ENCODE measurements at regions not wholly inside any gene's neighbourhood (a gene's known extent, or its start where the extent isn't known, plus 50 kb on each side); places are given as distances from the start of the nearest gene placed in this dataset.

- H3K27ac ChIP-seq (replicated peaks; ENCODE audit: low read length), result no peak overlapping the region
Measured at GRCh38 chr4:138078751-138079520, 163.2 kb downstream of the SLC7A11 start.

GRCh38 chr4:138078253-138078652 is 163.9 kb downstream of the SLC7A11 start:
- no peak overlapping the region for H2BK120ac ChIP-seq (ENCODE audit: low read depth, low read length)
- H3K18ac ChIP-seq (ENCODE audit: low read length), result no peak overlapping the region
- H3K4me1 ChIP-seq (ENCODE audit: control insufficient read depth in 2 of 2, insufficient read depth in 1 of 2, low read depth in 1 of 2, low read length in 2 of 2), result peaks cover 0 to 2% of the 10 kb centered on the region in 2 donors
- H4K91ac ChIP-seq (ENCODE audit: low read depth, low read length, poor library complexity), result no peak overlapping the region
- no peak overlapping the region for H2BK15ac ChIP-seq (ENCODE audit: low read length)
- no peak for DNase-seq (ENCODE audit: low spot score)
- no CpG with 5 or more reads among the region's 2 CpGs for WGBS, 2 donors (ENCODE audit: extremely low coverage in 2 of 2, insufficient read length in 2 of 2, insufficient replicate concordance in 1 of 2)
- H3K4me2 ChIP-seq (ENCODE audit: insufficient read depth, low read length, poor library complexity, severe bottlenecking), result no peak overlapping the region
- H3K4me3 ChIP-seq (ENCODE audit: low read length in 2 of 2), result no peak overlapping the region
- no peaks in the 10 kb centered on the region for H3K27me3 ChIP-seq (ENCODE audit: control insufficient read depth in 3 of 3, insufficient read depth in 3 of 3, low read depth in 1 of 3, low read length in 3 of 3)
- H2AFZ ChIP-seq (ENCODE audit: low read length), result peak overlapping the region; percentile 58
- no peak overlapping the region for H3K4ac ChIP-seq (ENCODE audit: low read length)
- no peak overlapping the region for H3K27ac ChIP-seq (replicated peaks; ENCODE audit: low read length)
- no peak overlapping the region for H2BK12ac ChIP-seq (ENCODE audit: low read length)
- no peaks in the 10 kb centered on the region for H3K36me3 ChIP-seq (replicated peaks in 1 of 2; ENCODE audit: control insufficient read depth in 2 of 2, insufficient read depth in 2 of 2, low read length in 2 of 2)
- H3K23ac ChIP-seq (ENCODE audit: low read depth, low read length, poor library complexity), result no peak overlapping the region
- H3K14ac ChIP-seq (ENCODE audit: low read length), result no peak overlapping the region
- no peak overlapping the region for H2BK5ac ChIP-seq (ENCODE audit: low read length)
- H3K79me1 ChIP-seq (ENCODE audit: low read depth, low read length), result no peaks in the 10 kb centered on the region
- no peak overlapping the region for H4K8ac ChIP-seq (ENCODE audit: low read depth, low read length)
- H2AK5ac ChIP-seq (ENCODE audit: low read depth, low read length), result no peak overlapping the region
- no peaks in the 10 kb centered on the region for H3K9me3 ChIP-seq (replicated peaks in 1 of 2; ENCODE audit: control insufficient read depth in 2 of 2, insufficient read depth in 1 of 2, low read depth in 1 of 2, low read length in 2 of 2)
- H3K9ac ChIP-seq (ENCODE audit: low read depth, low read length, poor library complexity), result no peak overlapping the region

More at GRCh38 chr4:138078751-138079520, 163.2 kb downstream of the SLC7A11 start:
- no peak overlapping the region for H3K4me2 ChIP-seq (ENCODE audit: insufficient read depth, low read length, poor library complexity, severe bottlenecking)
- no peak overlapping the region for H2BK5ac ChIP-seq (ENCODE audit: low read length)
- H2AFZ ChIP-seq (ENCODE audit: low read length), result no peak overlapping the region
- no peak overlapping the region for H3K18ac ChIP-seq (ENCODE audit: low read length)
- H4K91ac ChIP-seq (ENCODE audit: low read depth, low read length, poor library complexity), result no peak overlapping the region
- no peak overlapping the region for H2BK120ac ChIP-seq (ENCODE audit: low read depth, low read length)
- H2BK12ac ChIP-seq (ENCODE audit: low read length), result no peak overlapping the region
- H3K9ac ChIP-seq (ENCODE audit: low read depth, low read length, poor library complexity), result no peak overlapping the region
- H2BK15ac ChIP-seq (ENCODE audit: low read length), result no peak overlapping the region
- no peaks in the 10 kb centered on the region for H3K9me3 ChIP-seq (replicated peaks in 1 of 2; ENCODE audit: control insufficient read depth in 2 of 2, insufficient read depth in 1 of 2, low read depth in 1 of 2, low read length in 2 of 2)
- H3K4ac ChIP-seq (ENCODE audit: low read length), result no peak overlapping the region
- no CpG with 5 or more reads among the region's 4 CpGs for WGBS, 2 donors (ENCODE audit: extremely low coverage in 2 of 2, insufficient read length in 2 of 2, insufficient replicate concordance in 1 of 2)
- no peaks in the 10 kb centered on the region for H3K36me3 ChIP-seq (replicated peaks in 1 of 2; ENCODE audit: control insufficient read depth in 2 of 2, insufficient read depth in 2 of 2, low read length in 2 of 2)
- H3K4me1 ChIP-seq (ENCODE audit: control insufficient read depth in 2 of 2, insufficient read depth in 1 of 2, low read depth in 1 of 2, low read length in 2 of 2), result peaks cover 0 to 2% of the 10 kb centered on the region in 2 donors
- H3K79me1 ChIP-seq (ENCODE audit: low read depth, low read length), result no peaks in the 10 kb centered on the region
- no peak overlapping the region for H2AK5ac ChIP-seq (ENCODE audit: low read depth, low read length)
- no peak overlapping the region for H3K23ac ChIP-seq (ENCODE audit: low read depth, low read length, poor library complexity)
- H4K8ac ChIP-seq (ENCODE audit: low read depth, low read length), result no peak overlapping the region
- no peak overlapping the region for H3K4me3 ChIP-seq (ENCODE audit: low read length in 2 of 2)
- no peak for DNase-seq (ENCODE audit: low spot score)
- H3K27me3 ChIP-seq (ENCODE audit: control insufficient read depth in 3 of 3, insufficient read depth in 3 of 3, low read depth in 1 of 3, low read length in 3 of 3), result no peaks in the 10 kb centered on the region
- H3K14ac ChIP-seq (ENCODE audit: low read length), result no peak overlapping the region

- H3K36me3 ChIP-seq (replicated peaks in 1 of 2; ENCODE audit: control insufficient read depth in 2 of 2, insufficient read depth in 2 of 2, low read length in 2 of 2), result no peaks in the 10 kb centered on the region
- no peaks in the 10 kb centered on the region for H3K9me3 ChIP-seq (replicated peaks in 1 of 2; ENCODE audit: control insufficient read depth in 2 of 2, insufficient read depth in 1 of 2, low read depth in 1 of 2, low read length in 2 of 2)
- no peak overlapping the region for H2BK15ac ChIP-seq (ENCODE audit: low read length)
Measured at GRCh38 chr4:138076561-138076960, 165.6 kb downstream of the SLC7A11 start.

GRCh38 chr4:138070816-138071215 is 171.3 kb downstream of the SLC7A11 start:
- Histone ChIP-seq H2AFZ (ENCODE audit: low read length) (no peak overlapping the region), H3K4me2 (ENCODE audit: insufficient read depth, low read length, poor library complexity, severe bottlenecking) (no peak overlapping the region)

More at GRCh38 chr4:138076561-138076960, 165.6 kb downstream of the SLC7A11 start:
- no peak overlapping the region for H2BK120ac ChIP-seq (ENCODE audit: low read depth, low read length)
- H3K79me1 ChIP-seq (ENCODE audit: low read depth, low read length), result no peaks in the 10 kb centered on the region
- no peak overlapping the region for H3K4me2 ChIP-seq (ENCODE audit: insufficient read depth, low read length, poor library complexity, severe bottlenecking)
- H4K8ac ChIP-seq (ENCODE audit: low read depth, low read length), result no peak overlapping the region
- no peak overlapping the region for H2AK5ac ChIP-seq (ENCODE audit: low read depth, low read length)
- H3K4me1 ChIP-seq (ENCODE audit: control insufficient read depth in 2 of 2, insufficient read depth in 1 of 2, low read depth in 1 of 2, low read length in 2 of 2), result no peaks in the 10 kb centered on the region
- no peaks in the 10 kb centered on the region for H3K27me3 ChIP-seq (ENCODE audit: control insufficient read depth in 3 of 3, insufficient read depth in 3 of 3, low read depth in 1 of 3, low read length in 3 of 3)
- H3K27ac ChIP-seq (replicated peaks; ENCODE audit: low read length), result no peak overlapping the region
- H3K9ac ChIP-seq (ENCODE audit: low read depth, low read length, poor library complexity), result no peak overlapping the region
- no CpG with 5 or more reads among the region's 1 CpG for WGBS, 2 donors (ENCODE audit: extremely low coverage in 2 of 2, insufficient read length in 2 of 2, insufficient replicate concordance in 1 of 2)
- no peak overlapping the region for H2AFZ ChIP-seq (ENCODE audit: low read length)
- H3K4ac ChIP-seq (ENCODE audit: low read length), result no peak overlapping the region
- no peak overlapping the region for H3K14ac ChIP-seq (ENCODE audit: low read length)
- H3K4me3 ChIP-seq (ENCODE audit: low read length in 2 of 2), result no peak overlapping the region
- no peak overlapping the region for H3K23ac ChIP-seq (ENCODE audit: low read depth, low read length, poor library complexity)
- H4K91ac ChIP-seq (ENCODE audit: low read depth, low read length, poor library complexity), result no peak overlapping the region
- DNase-seq (ENCODE audit: low spot score), result no peak
- H3K18ac ChIP-seq (ENCODE audit: low read length), result no peak overlapping the region
- H2BK12ac ChIP-seq (ENCODE audit: low read length), result no peak overlapping the region
- H2BK5ac ChIP-seq (ENCODE audit: low read length), result no peak overlapping the region

More at GRCh38 chr4:138070816-138071215, 171.3 kb downstream of the SLC7A11 start:
- no peaks in the 10 kb centered on the region for H3K9me3 ChIP-seq (replicated peaks in 1 of 2; ENCODE audit: control insufficient read depth in 2 of 2, insufficient read depth in 1 of 2, low read depth in 1 of 2, low read length in 2 of 2)
- no peak overlapping the region for H3K18ac ChIP-seq (ENCODE audit: low read length)
- no peak overlapping the region for H3K27ac ChIP-seq (replicated peaks; ENCODE audit: low read length)
- no peak overlapping the region for H3K14ac ChIP-seq (ENCODE audit: low read length)
- no peak overlapping the region for H3K4ac ChIP-seq (ENCODE audit: low read length)
- no peak for DNase-seq (ENCODE audit: low spot score)
- no peak overlapping the region for H3K4me3 ChIP-seq (ENCODE audit: low read length in 2 of 2)
- H3K79me1 ChIP-seq (ENCODE audit: low read depth, low read length), result no peaks in the 10 kb centered on the region
- H2BK120ac ChIP-seq (ENCODE audit: low read depth, low read length), result no peak overlapping the region
- no CpG with 5 or more reads among the region's 2 CpGs for WGBS, 2 donors (ENCODE audit: extremely low coverage in 2 of 2, insufficient read length in 2 of 2, insufficient replicate concordance in 1 of 2)
- H2BK15ac ChIP-seq (ENCODE audit: low read length), result no peak overlapping the region
- no peak overlapping the region for H4K8ac ChIP-seq (ENCODE audit: low read depth, low read length)
- H2AK5ac ChIP-seq (ENCODE audit: low read depth, low read length), result no peak overlapping the region
- H4K91ac ChIP-seq (ENCODE audit: low read depth, low read length, poor library complexity), result no peak overlapping the region
- no peak overlapping the region for H3K23ac ChIP-seq (ENCODE audit: low read depth, low read length, poor library complexity)
- no peak overlapping the region for H3K9ac ChIP-seq (ENCODE audit: low read depth, low read length, poor library complexity)
- H3K27me3 ChIP-seq (ENCODE audit: control insufficient read depth in 3 of 3, insufficient read depth in 3 of 3, low read depth in 1 of 3, low read length in 3 of 3), result no peaks in the 10 kb centered on the region
- no peak overlapping the region for H2BK5ac ChIP-seq (ENCODE audit: low read length)
- no peak overlapping the region for H2BK12ac ChIP-seq (ENCODE audit: low read length)
- no peaks in the 10 kb centered on the region for H3K36me3 ChIP-seq (replicated peaks in 1 of 2; ENCODE audit: control insufficient read depth in 2 of 2, insufficient read depth in 2 of 2, low read length in 2 of 2)
- H3K4me1 ChIP-seq (ENCODE audit: control insufficient read depth in 2 of 2, insufficient read depth in 1 of 2, low read depth in 1 of 2, low read length in 2 of 2), result no peaks in the 10 kb centered on the region

Data from neuronal stem cell (in vitro differentiated cells).